Liver (tissue), 8 donors: ENCODE measurements at regions not wholly inside any gene's neighbourhood (a gene's known extent, or its start where the extent isn't known, plus 50 kb on each side); places are given as distances from the start of the nearest gene placed in this dataset.

Source experiments
- DNase-seq: peaks from one replicate; pipeline ENCODE4 v3.0.0-alpha.2; 2017; ENCODE audit warnings: low spot score
- H3K27ac ChIP-seq, 2 donors: one replicate each; pipeline ENCODE4 v1.7.0; 2013; ENCODE audit warnings: inconsistent platforms in 2 of 2, low read length in 2 of 2, control low read depth in 1 of 2, low read depth in 1 of 2, mild to moderate bottlenecking in 1 of 2
- H3K27me3 ChIP-seq, 4 donors: one replicate each; pipeline versions ENCODE4 v1.6.1 to v1.7.0; 2013; ENCODE audit warnings: low read length in 3 of 4, inconsistent platforms in 1 of 4, mild to moderate bottlenecking in 1 of 4, moderate library complexity in 1 of 4; ENCODE audit not compliant: control insufficient read depth in 4 of 4, insufficient read depth in 4 of 4
- H3K36me3 ChIP-seq, 4 donors: one replicate each; pipeline versions ENCODE4 v1.6.1 to v1.7.0; 2013; ENCODE audit warnings: low read length in 3 of 4, mild to moderate bottlenecking in 3 of 4, low read depth in 1 of 4, moderate library complexity in 1 of 4; ENCODE audit not compliant: control insufficient read depth in 4 of 4, insufficient read depth in 3 of 4
- H3K4me1 ChIP-seq, 4 donors: one replicate each; pipeline versions ENCODE4 v1.6.1 to v1.7.0; 2013; ENCODE audit warnings: low read length in 3 of 4, mild to moderate bottlenecking in 3 of 4, moderate library complexity in 1 of 4; ENCODE audit not compliant: control insufficient read depth in 4 of 4, insufficient read depth in 4 of 4
- H3K4me3 ChIP-seq, 3 donors: one replicate each; pipeline versions ENCODE4 v1.6.1 to v1.7.0; 2013; ENCODE audit warnings: low read length in 3 of 3, control low read depth in 1 of 3, low read depth in 1 of 3, mild to moderate bottlenecking in 1 of 3
- H3K9ac ChIP-seq, 2 donors: one replicate each; pipeline ENCODE4 v1.7.0; 2013; ENCODE audit warnings: low read length in 2 of 2, mild to moderate bottlenecking in 2 of 2, moderate library complexity in 2 of 2, control low read depth in 1 of 2, low read depth in 1 of 2
- H3K9me3 ChIP-seq, 4 donors: one replicate each; pipeline versions ENCODE4 v1.6.1 to v1.7.0; 2013; ENCODE audit warnings: low read length in 3 of 4; ENCODE audit not compliant: control insufficient read depth in 4 of 4
- CTCF ChIP-seq: fragments of 150-350 bp; IDR thresholded peaks from 2 replicates; pipeline ENCODE4 v1.5.1; 2017; ENCODE audit warnings: improper control_type of control experiment, low read depth, low read length; ENCODE audit not compliant: missing input control
- EGR1 ChIP-seq, 2 donors: IDR thresholded peaks; 2 replicates each; pipeline ENCODE4 v1.6.1; 2016 to 2018; ENCODE audit warnings: antibody characterized with exemption in 2 of 2, low read depth in 2 of 2
- FOXA1 ChIP-seq: IDR thresholded peaks from 2 replicates; pipeline ENCODE4 v1.6.1; 2016; ENCODE audit warnings: antibody characterized with exemption
- FOXA2 ChIP-seq: IDR thresholded peaks from 2 replicates; pipeline ENCODE4 v1.6.1; 2016; ENCODE audit warnings: antibody characterized with exemption
- HNF4A ChIP-seq, 2 donors: conservative IDR thresholded peaks; 2 replicates each; pipeline ENCODE4 v1.6.1; 2016; ENCODE audit warnings: antibody characterized with exemption in 2 of 2, mild to moderate bottlenecking in 2 of 2
- JUND ChIP-seq, 2 donors: IDR thresholded peaks; 2 replicates each; pipeline ENCODE4 v1.6.1; 2016; ENCODE audit warnings: antibody characterized with exemption in 2 of 2
- MAX ChIP-seq: IDR thresholded peaks from 2 replicates; pipeline ENCODE4 v1.6.1; 2016; ENCODE audit warnings: antibody characterized with exemption
- NR2F2 ChIP-seq: IDR thresholded peaks from 2 replicates; pipeline ENCODE4 v1.6.1; 2016; ENCODE audit warnings: antibody characterized with exemption
- RAD21 ChIP-seq, 2 donors: IDR thresholded peaks; 2 replicates each; pipeline ENCODE4 v1.6.1; 2016; ENCODE audit warnings: antibody characterized with exemption in 2 of 2, mild to moderate bottlenecking in 2 of 2
- REST ChIP-seq: IDR thresholded peaks from 2 replicates; pipeline ENCODE4 v1.6.1; 2016; ENCODE audit warnings: antibody characterized with exemption, mild to moderate bottlenecking
- RXRA ChIP-seq, 2 donors: IDR thresholded peaks; 2 replicates each; pipeline ENCODE4 v1.6.1; 2017 to 2018; ENCODE audit warnings: antibody characterized with exemption in 2 of 2, mild to moderate bottlenecking in 1 of 2
- SP1 ChIP-seq: IDR thresholded peaks from 2 replicates; pipeline ENCODE4 v1.6.1; 2018; ENCODE audit warnings: antibody characterized with exemption, mild to moderate bottlenecking
- TAF1 ChIP-seq: conservative IDR thresholded peaks from 2 replicates; pipeline ENCODE4 v1.6.1; 2016; ENCODE audit warnings: antibody characterized with exemption, mild to moderate bottlenecking
- ZBTB33 ChIP-seq: IDR thresholded peaks from 2 replicates; pipeline ENCODE4 v1.6.1; 2016; ENCODE audit warnings: antibody characterized with exemption
- WGBS: extraction: QIAGEN DNeasy Blood & Tissue Kit; methylation state at CpG from one replicate; pipeline ENCODE4 v1.1.7; 2013; 5-methylcytosine and 5-hydroxymethylcytosine counted together
- donor health status: healthy.
- donor health status: healthy.
- donor health status: healthy.
- donor health status: healthy.
- donor health status: healthy.

GRCh38 chr16:56057151-56057550, 134.1 kb upstream of the GNAO1 start:
- Histone ChIP-seq H3K9me3 (no peaks in the 10 kb centered on the region), H3K36me3 (no peaks in the 10 kb centered on the region), H3K9ac (no peak overlapping the region), H3K4me3 (no peak overlapping the region), H3K27me3 (no peaks in the 10 kb centered on the region), H3K27ac (no peak overlapping the region), H3K4me1 (no peaks in the 10 kb centered on the region)
- WGBS = 87% methylated on average over 1 of the region's 1 CpG
- DNase-seq = no peak
- TF ChIP-seq NR2F2 (no peak), JUND (IDR thresholded peaks at IDR 0.05) (no peak), HNF4A (conservative IDR thresholded peaks at IDR 0.05) (no peak), RAD21 (IDR thresholded peaks at IDR 0.05) (no peak), EGR1 (IDR thresholded peaks at IDR 0.05; ENCODE audit: low read depth in 2 of 2) (no peak), SP1 (no peak), TAF1 (no peak), RXRA (IDR thresholded peaks at IDR 0.05) (no peak), CTCF (no peak), FOXA2 (no peak), REST (no peak), FOXA1 (no peak)

GRCh38 chr16:56050916-56051315, 140.4 kb upstream of the GNAO1 start:
- DNase-seq = no peak
- Histone ChIP-seq H3K27ac (no peak overlapping the region), H3K36me3 (no peaks in the 10 kb centered on the region), H3K4me1 (peaks cover 0 to 2% (median under 1%) of the 10 kb centered on the region in 4 donors), H3K9ac (no peak overlapping the region), H3K9me3 (no peaks in the 10 kb centered on the region), H3K4me3 (no peak overlapping the region), H3K27me3 (no peaks in the 10 kb centered on the region)
- 96% methylated on average over 4 of the region's 4 CpGs for WGBS
- TF ChIP-seq EGR1 (IDR thresholded peaks at IDR 0.05; ENCODE audit: low read depth in 2 of 2) (no peak), MAX (no peak), FOXA2 (no peak), TAF1 (no peak), FOXA1 (no peak)

GRCh38 chr16:56048425-56049105, 142.7 kb upstream of the GNAO1 start:
- no peaks in the 10 kb centered on the region for H3K9me3 ChIP-seq
- DNase-seq = no peak
- no peaks in the 10 kb centered on the region for H3K27me3 ChIP-seq
- 71% methylated on average over 6 of the region's 6 CpGs for WGBS
- H3K36me3 ChIP-seq = no peaks in the 10 kb centered on the region
- H3K4me1 ChIP-seq = peaks cover 0 to 2% (median under 1%) of the 10 kb centered on the region in 4 donors
- no peak for TF ChIP-seq FOXA1
- TF ChIP-seq HNF4A (conservative IDR thresholded peaks at IDR 0.05) = no peak
- no peak for TF ChIP-seq NR2F2
- TF ChIP-seq ZBTB33 = no peak
- no peak for TF ChIP-seq REST
- no peak overlapping the region for H3K4me3 ChIP-seq
- no peak overlapping the region for H3K9ac ChIP-seq
- H3K27ac ChIP-seq = no peak overlapping the region
